ENCODE measurements at regions not wholly inside any gene's neighbourhood (a gene's known extent, or its start where the extent isn't known, plus 50 kb on each side); places are given as distances from the start of the nearest gene placed in this dataset.

GRCh38 chr3:165568907-165569462, 268.2 kb downstream of the BCHE start:
- Mint-ChIP-seq H3K27ac (no peak overlapping the region), H3K4me1 (ENCODE audit: low read depth) (no peaks in the 10 kb centered on the region), H3K36me3 (ENCODE audit: low read depth) (no peaks in the 10 kb centered on the region), H3K4me3 (no peak overlapping the region), H3K27me3 (no peaks in the 10 kb centered on the region), H3K9me3 (peaks cover 7% of the 10 kb centered on the region)
- TF ChIP-seq, protein P1, sequence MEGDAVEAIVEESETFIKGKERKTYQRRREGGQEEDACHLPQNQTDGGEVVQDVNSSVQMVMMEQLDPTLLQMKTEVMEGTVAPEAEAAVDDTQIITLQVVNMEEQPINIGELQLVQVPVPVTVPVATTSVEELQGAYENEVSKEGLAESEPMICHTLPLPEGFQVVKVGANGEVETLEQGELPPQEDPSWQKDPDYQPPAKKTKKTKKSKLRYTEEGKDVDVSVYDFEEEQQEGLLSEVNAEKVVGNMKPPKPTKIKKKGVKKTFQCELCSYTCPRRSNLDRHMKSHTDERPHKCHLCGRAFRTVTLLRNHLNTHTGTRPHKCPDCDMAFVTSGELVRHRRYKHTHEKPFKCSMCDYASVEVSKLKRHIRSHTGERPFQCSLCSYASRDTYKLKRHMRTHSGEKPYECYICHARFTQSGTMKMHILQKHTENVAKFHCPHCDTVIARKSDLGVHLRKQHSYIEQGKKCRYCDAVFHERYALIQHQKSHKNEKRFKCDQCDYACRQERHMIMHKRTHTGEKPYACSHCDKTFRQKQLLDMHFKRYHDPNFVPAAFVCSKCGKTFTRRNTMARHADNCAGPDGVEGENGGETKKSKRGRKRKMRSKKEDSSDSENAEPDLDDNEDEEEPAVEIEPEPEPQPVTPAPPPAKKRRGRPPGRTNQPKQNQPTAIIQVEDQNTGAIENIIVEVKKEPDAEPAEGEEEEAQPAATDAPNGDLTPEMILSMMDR (IDR thresholded peaks at IDR 0.05), result no peak
- no peak for DNase-seq
- ChIA-PET CTCF (no interaction called here), POLR2A (no interaction called here)
- intact Hi-C loops (cut with micrococcal nuclease), result no loop called here
- ATAC-seq, result no peak

DNA sequence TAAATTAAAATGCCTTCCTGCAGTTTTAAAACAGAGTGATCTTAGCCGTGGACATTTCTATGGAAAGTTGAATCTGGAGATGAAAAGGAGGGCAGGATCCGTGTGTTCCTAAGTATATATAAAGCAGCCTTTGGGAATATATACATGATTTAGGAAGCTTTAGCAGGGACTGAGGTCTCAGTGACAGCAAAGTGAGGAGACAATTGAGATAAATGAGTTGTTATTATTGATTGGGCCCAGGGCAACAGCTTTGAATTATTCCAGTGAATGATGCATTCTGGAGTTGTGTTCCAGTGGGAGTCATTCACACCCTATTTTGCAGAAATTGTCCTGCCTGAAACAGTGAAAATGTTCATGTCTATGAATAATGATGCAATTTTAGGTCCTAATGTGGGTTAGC, 281.4 kb downstream of the BCHE start:
- Mint-ChIP-seq H3K36me3 (ENCODE audit: low read depth) (no peaks in the 10 kb centered on the region), H3K9me3 (peaks cover 5% of the 10 kb centered on the region), H3K4me1 (ENCODE audit: low read depth) (no peaks in the 10 kb centered on the region), H3K4me3 (no peak overlapping the region), H3K27ac (no peak overlapping the region), H3K27me3 (no peaks in the 10 kb centered on the region)
- intact Hi-C loops (cut with micrococcal nuclease), result no loop called here
- DNase-seq, result no peak
- ChIA-PET CTCF (no interaction called here), POLR2A (no interaction called here)
- TF ChIP-seq, protein P1 (IDR thresholded peaks at IDR 0.05), result no peak
- no peak for ATAC-seq

DNA sequence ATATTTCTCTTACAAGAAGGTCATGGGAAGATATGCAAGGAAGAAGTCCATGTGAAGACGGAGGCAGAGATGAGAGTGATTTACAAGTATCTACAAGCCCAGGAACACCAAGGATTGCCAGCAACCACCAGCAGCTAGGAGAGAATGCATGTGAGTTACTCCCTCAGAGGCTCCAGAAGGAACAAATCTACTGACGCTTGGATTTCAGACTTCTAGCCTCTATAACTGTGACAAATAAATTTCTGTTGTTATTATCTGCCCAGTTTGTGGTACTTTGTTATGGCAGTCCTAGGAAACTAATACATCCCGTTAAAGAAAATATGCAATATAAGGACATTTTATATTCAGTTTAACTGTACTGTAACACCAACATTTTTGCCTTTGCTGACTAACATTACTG, 283.9 kb downstream of the BCHE start:
- POLR2A ChIA-PET, result no interaction called here
- H3K9me3 Mint-ChIP-seq, result peaks cover 7% of the 10 kb centered on the region
- no peaks in the 10 kb centered on the region for H3K36me3 Mint-ChIP-seq (ENCODE audit: low read depth)
- no peak overlapping the region for H3K27ac Mint-ChIP-seq
- ATAC-seq (no peak), DNase-seq (no peak)
- no peak overlapping the region for H3K4me3 Mint-ChIP-seq
- no peaks in the 10 kb centered on the region for H3K27me3 Mint-ChIP-seq
- CTCF ChIA-PET, result no interaction called here
- intact Hi-C loops (cut with micrococcal nuclease), result no loop called here
- H3K4me1 Mint-ChIP-seq (ENCODE audit: low read depth), result no peaks in the 10 kb centered on the region
- TF ChIP-seq, protein P1 (IDR thresholded peaks at IDR 0.05), result no peak

DNA sequence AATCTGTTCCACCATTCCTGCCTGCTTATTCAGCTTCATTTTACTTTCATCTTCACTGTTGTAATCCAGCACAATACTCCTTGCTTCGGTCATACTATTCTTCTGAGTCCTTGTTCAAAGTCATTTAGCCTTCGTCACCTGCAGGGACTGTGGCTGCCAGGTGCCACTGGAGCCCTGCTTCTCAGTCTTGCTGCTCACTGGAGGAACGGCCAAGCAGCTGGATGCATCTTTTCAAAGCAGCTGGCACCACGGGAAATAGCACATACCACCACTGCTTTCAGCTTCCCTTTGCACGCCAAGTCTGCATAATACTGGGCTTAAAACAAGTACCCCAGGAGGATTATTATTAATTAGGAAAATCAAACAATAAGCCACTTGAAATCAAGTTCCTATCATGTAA, 287.6 kb downstream of the BCHE start:
- Mint-ChIP-seq H3K4me1 (ENCODE audit: low read depth) (no peaks in the 10 kb centered on the region), H3K4me3 (no peak overlapping the region), H3K27me3 (no peaks in the 10 kb centered on the region), H3K9me3 (peaks cover 7% of the 10 kb centered on the region), H3K36me3 (ENCODE audit: low read depth) (no peaks in the 10 kb centered on the region), H3K27ac (no peak overlapping the region)
- ATAC-seq, result no peak
- TF ChIP-seq, protein P1 (IDR thresholded peaks at IDR 0.05), result no peak
- ChIA-PET POLR2A (no interaction called here), CTCF (no interaction called here)
- no peak for DNase-seq
- intact Hi-C loops (cut with micrococcal nuclease), result no loop called here

- Mint-ChIP-seq H3K4me3 (no peak overlapping the region), H3K27ac (no peak overlapping the region), H3K27me3 (no peaks in the 10 kb centered on the region), H3K4me1 (ENCODE audit: low read depth) (no peaks in the 10 kb centered on the region), H3K36me3 (ENCODE audit: low read depth) (no peaks in the 10 kb centered on the region), H3K9me3 (peaks cover 7% of the 10 kb centered on the region)
- CTCF ChIA-PET, result no interaction called here
- intact Hi-C loops (cut with micrococcal nuclease), result no loop called here
- DNase-seq, result no peak
- no peak for ATAC-seq
- TF ChIP-seq, protein P1 (IDR thresholded peaks at IDR 0.05), result no peak
- POLR2A ChIA-PET, result no interaction called here
Observed at GRCh38 chr3:165549037-165549436, 288.2 kb downstream of the BCHE start.
